C1 segment of cervical spinal cord (tissue), 14 donors: ENCODE measurements at regions not wholly inside any gene's neighbourhood (a gene's known extent, or its start where the extent isn't known, plus 50 kb on each side); places are given as distances from the start of the nearest gene placed in this dataset.
"Not testable (repeated sequence)": the region's sequence is repeated elsewhere in the genome, so short reads cannot be mapped to it uniquely, and the experiment has no call there.

ENCODE experiments used
- DNase-seq, 14 donors: peaks; one replicate each; lab custom pipeline; 2025; lab: John Stamatoyannopoulos, UW

DNA sequence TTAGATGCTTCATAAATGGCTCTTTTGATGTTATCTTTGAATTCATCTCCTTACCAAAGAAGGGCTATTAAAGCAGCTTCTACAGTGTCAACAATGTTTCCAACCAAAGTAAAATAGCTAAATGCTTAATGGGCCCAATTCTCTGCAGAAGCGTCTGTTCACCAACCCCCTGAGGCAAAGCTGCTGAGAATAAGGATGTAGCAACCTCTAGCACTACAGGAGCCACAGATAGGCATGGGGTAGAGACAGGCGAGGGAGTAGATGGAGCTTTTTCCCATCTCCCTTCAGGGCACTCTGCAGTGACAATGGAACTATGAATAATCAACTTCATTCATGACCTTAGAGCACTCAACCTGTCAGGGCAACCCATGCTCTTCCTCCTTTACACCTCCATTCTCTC, 134.1 kb downstream of the FZD1 start:
- DNase-seq: no peak

GRCh38 chr7:91405092-91405788, 141.0 kb downstream of the FZD1 start:
- no peak for DNase-seq

DNA sequence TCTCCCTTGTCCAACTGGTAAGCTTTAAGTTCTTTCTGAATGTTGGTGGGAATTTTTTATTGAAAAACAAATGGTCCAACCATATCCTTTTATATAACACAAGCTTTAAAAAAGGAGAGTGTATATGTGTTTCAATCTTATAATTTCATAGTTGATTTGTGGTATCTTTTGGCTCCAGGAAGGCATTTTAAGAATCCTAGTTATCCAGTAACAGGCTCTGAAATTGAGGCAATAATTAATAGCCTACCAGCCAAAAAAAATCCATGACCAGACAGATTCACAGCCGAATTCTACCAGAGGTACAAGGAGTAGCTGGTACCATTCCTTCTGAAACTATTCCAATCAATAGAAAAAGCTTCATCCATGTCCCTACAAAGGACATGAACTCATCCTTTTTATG, 141.6 kb downstream of the FZD1 start:
- DNase-seq: not testable (repeated sequence)

DNA sequence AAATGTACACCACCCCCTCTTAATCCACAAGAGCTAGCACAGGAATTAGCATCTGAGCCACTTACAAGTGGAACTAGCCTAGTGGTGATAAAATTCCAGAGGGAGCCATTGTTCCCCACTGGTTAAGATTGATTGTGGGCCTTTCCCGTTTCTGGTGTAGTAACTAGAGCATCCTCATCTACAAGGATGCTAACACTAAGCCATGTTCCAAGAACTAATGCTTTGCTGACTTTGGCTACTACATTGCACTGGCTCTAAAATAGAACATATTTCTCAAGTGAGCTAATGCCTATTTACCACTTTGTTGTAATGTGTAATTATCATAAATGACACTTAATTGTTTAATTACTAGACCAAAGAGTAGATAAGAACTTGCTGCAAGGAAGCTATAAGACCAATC, 143.7 kb downstream of the FZD1 start:
- DNase-seq: no peak

GRCh38 chr7:91408388-91409154, 144.3 kb downstream of the FZD1 start:
- no peak for DNase-seq

DNA sequence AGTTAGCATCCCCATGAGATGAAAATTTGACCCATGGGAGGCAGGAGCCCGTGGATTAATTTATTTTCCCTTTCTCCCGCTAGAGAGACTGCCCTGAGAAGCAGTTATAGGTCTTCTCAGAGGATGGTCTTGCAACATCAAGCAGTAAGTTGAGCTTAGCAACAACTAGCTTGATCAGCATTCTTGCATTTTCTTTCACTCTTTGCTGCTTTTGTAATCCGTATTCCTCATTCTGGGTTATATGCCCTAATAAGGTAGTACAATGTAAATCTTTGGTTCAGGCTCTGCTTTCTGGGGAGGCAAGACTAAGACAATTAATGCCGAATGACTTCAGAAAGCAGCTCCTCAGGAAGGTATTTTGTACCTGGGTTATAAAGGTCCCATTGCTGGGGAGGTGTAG, 146.8 kb downstream of the FZD1 start:
- DNase-seq: no peak

DNA sequence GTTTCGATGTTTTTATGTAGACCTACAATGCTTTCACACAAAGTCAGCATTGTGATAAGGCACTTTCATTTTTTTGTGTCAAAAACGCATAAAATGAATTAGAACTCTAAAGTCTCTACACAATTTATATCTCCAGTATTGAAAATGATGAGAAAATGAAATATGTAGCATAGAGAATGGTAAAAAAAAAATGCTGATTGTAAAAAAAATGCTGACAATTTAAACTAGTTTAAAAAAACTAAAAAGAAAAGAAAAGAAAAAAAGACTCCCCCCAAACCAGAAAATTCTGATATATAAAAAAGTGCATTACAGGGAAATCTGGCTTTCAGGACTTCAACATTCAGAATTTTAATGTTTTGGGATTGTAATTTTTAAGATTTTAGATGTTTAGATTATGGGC, 148.1 kb downstream of the FZD1 start:
- no peak for DNase-seq

- no peak for DNase-seq
Measured at GRCh38 chr7:91414734-91415133, 150.5 kb downstream of the FZD1 start.

DNA sequence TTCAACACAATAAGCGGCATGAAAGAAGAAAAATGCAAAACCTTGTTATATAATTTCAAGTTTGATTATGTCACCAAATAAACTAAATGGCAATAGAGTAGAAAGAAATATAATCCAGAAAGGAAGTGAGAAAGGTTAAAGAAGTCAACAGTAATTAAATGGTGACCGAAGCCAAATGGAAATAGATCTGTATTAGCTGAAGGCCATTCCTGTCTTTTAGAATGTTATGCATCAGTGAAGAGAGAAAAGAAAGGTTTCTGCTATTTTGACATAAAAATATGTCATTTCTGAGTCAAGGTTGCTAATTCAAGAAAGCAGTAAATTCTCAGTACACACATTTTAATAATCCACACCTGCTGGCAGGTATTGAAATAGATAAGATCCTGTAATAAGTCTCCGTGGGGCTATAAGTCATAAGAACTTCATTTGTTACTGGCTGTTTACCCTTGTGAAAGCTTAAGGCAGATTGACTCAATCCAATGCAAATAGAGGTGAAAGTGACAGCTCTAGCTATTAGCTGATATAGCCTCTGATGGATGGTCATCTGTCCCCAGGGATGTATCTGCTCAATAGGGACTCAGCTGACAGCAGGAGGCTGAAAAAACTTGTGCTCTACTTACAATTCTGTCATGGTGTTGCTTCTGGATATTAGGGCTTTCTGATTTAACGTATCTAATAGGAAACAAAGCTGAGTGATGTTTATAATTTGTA, 152.1 kb downstream of the FZD1 start:
- no peak for DNase-seq

- DNase-seq: no peak
Measured at GRCh38 chr7:91420606-91421005, 156.4 kb downstream of the FZD1 start.

DNA sequence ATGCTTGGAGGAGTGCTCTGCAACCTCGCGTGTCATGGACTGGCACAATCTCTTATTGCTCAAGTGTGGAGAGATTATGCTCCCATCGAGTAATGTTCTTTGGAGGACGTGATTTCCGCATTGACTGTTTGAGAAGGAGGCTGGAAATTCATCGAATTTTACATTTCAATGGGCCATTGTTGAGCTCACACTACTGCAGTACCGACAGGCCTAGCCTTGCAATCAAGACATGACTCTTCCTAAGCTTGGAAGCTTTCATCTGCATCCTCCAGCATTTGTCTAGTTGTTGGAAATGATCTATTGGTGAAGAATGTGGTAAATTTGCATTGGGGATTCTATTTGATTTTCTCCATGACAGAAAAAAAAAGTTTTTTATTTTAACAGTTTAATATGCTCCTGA, 156.8 kb downstream of the FZD1 start:
- DNase-seq: no peak

- no peak for DNase-seq
Measured at GRCh38 chr7:91424371-91424770, 160.1 kb downstream of the FZD1 start.

- no peak for DNase-seq
Measured at GRCh38 chr7:91425149-91425548, 160.9 kb downstream of the FZD1 start.

- DNase-seq: no peak
Measured at GRCh38 chr7:91427051-91427450, 162.8 kb downstream of the FZD1 start.

- DNase-seq: no peak
Measured at GRCh38 chr7:91431601-91432000, 167.4 kb downstream of the FZD1 start.

DNA sequence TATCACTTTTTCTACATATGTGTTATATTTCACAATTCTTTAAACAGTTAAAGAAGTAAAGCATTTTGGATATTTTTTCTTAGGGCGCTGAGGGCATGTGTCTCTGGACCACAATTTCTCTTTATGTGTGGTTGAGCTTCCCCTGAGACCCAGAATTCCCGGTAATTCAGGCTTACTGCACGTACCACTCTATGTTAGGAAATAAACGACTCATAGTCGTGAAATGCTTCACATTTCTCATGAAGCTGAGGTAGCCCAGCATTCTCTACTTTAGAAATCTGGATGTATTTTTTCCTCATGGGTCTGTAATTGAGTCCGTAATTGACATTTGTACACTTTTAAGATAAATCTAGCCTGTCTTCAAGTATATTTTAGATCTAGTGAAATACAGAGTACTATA, 170.6 kb downstream of the FZD1 start:
- no peak for DNase-seq

- no peak for DNase-seq
Measured at GRCh38 chr7:91435381-91436059, 171.3 kb downstream of the FZD1 start.

GRCh38 chr7:91436655-91437054, 172.4 kb downstream of the FZD1 start:
- DNase-seq: no peak

DNA sequence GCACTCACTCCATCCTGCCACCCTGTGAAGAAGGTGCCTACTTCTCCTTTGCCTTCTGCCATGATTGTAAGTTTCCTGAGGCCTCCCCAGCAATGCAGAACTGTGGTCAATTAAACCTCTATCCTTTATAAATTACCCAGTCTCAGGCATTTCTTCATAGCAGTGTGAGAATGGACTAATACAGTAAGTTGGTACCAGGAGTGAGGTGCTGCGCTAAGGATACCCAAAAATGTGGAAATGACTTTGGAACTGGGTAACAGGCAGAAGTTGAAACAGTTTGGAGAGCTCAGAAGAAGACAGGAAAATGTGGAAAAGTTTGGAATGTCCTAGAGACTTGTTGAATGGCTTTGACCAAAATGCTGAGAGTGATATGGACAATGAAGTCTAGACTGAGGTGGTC, 176.0 kb downstream of the FZD1 start:
- not testable (repeated sequence) for DNase-seq

- DNase-seq: no peak
Measured at GRCh38 chr7:91443862-91444261, 179.6 kb downstream of the FZD1 start.

DNA sequence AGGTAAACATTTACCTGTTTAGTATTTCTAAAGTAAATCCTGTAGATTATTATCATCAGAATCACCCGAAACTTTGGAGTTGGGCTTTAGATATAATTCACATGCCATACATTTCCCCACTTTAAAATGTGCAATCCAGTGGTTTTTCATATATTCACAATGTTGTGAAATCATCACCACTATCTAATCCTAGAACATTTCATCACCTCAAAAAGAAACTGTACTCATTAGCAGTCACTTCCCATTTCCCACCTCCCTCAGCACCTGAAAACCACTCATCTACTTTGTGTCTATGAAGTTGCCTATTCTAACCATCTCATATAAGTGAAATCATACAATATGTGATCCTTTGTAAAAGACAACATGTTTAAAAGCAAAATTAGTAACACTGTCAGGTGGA, 182.6 kb downstream of the FZD1 start:
- DNase-seq: no peak

GRCh38 chr7:91455411-91455810, 191.2 kb downstream of the FZD1 start:
- no peak for DNase-seq
